SH-SY5Y (cell line): ENCODE measurements at regions not wholly inside any gene's neighbourhood (a gene's known extent, or its start where the extent isn't known, plus 50 kb on each side); places are given as distances from the start of the nearest gene placed in this dataset.

ENCODE experiments used
- GATA2 ChIP-seq: IDR thresholded peaks from 2 replicates; pipeline ENCODE4 v1.6.1; 2011; ENCODE audit warnings: mild to moderate bottlenecking, low read depth, low read length
- GATA3 ChIP-seq: IDR thresholded peaks from 2 replicates; pipeline ENCODE4 v1.6.1; 2011; ENCODE audit warnings: low read depth, mild to moderate bottlenecking, low read length, moderate library complexity

- TF ChIP-seq GATA2, result no peak; the same call in none of the 2 replicates
- 0 out of 2 replicates have a peak, but pooled peaks have one; percentile 19 for TF ChIP-seq GATA3
These were observed 283.4 kb upstream of the VEPH1 start for GRCh38 chr3:157786618-157787017.
